A673 (cell line): ENCODE measurements at regions not wholly inside any gene's neighbourhood (a gene's known extent, or its start where the extent isn't known, plus 50 kb on each side); places are given as distances from the start of the nearest gene placed in this dataset.
"Not testable (repeated sequence)": the region's sequence is repeated elsewhere in the genome, so short reads cannot be mapped to it uniquely, and the experiment has no call there.

ENCODE experiments used
- BruUV-seq: library from RNA; stranded (reverse); fragments of 400-500 nt; replicated peaks from 2 replicates; lab custom pipeline; 2021; lab: Mats Ljungman, UMichigan
- CTCF ChIA-PET: fragments of 300-600 bp; sonication (Branson Sonifier 250); formaldehyde crosslinking; loops from one replicate; lab custom pipeline; 2022; ENCODE audit warnings: antibody characterized with exemption; lab: Charles Lee
- POLR2A ChIA-PET: fragments of 300-600 bp; sonication (Branson Sonifier 250); formaldehyde crosslinking; loops from one replicate; lab custom pipeline; 2022; ENCODE audit warnings: antibody characterized with exemption; ENCODE audit not compliant: low non-redundant PET; lab: Charles Lee
- DNase-seq: peaks from one replicate; pipeline ENCODE4 v3.0.0-alpha.2; 2015; ENCODE audit warnings: low spot score
- H3K27ac ChIP-seq: fragments of 200-600 bp; sonication (generic); 2 replicates; pipeline ENCODE4 v1.5.1; 2016; ENCODE audit warnings: mixed run types, low read depth, mild to moderate bottlenecking, mixed read lengths, antibody characterized with exemption, low read length; ENCODE audit not compliant: poor library complexity, severe bottlenecking
- H3K27me3 ChIP-seq: fragments of 200-600 bp; sonication (generic); replicated peaks from 2 replicates; pipeline ENCODE4 v1.6.1; 2017; ENCODE audit warnings: mixed run types, low read depth, mild to moderate bottlenecking, mixed read lengths, antibody characterized with exemption, low read length; ENCODE audit not compliant: insufficient read depth, poor library complexity
- H3K36me3 ChIP-seq: fragments of 200-600 bp; sonication (generic); 2 replicates; pipeline ENCODE4 v1.6.1; 2016; ENCODE audit warnings: mixed run types, mild to moderate bottlenecking, mixed read lengths, antibody characterized with exemption, low read length; ENCODE audit not compliant: insufficient read depth, poor library complexity, severe bottlenecking
- H3K4me1 ChIP-seq: fragments of 200-600 bp; sonication (generic); 2 replicates; pipeline ENCODE4 v1.6.1; 2017; ENCODE audit warnings: mixed run types, mild to moderate bottlenecking, mixed read lengths, antibody characterized with exemption, low read length; ENCODE audit not compliant: insufficient read depth, poor library complexity, severe bottlenecking
- H3K4me3 ChIP-seq: fragments of 200-600 bp; sonication (generic); 2 replicates; pipeline ENCODE4 v1.5.1; 2016; ENCODE audit warnings: low read depth, mixed run types, mild to moderate bottlenecking, mixed read lengths, low read length; ENCODE audit not compliant: poor library complexity, severe bottlenecking
- H3K9me3 ChIP-seq: fragments of 200-600 bp; sonication (generic); 2 replicates; pipeline ENCODE4 v1.6.1; 2016; ENCODE audit warnings: mixed run types, low read depth, mild to moderate bottlenecking, mixed read lengths, antibody characterized with exemption, low read length; ENCODE audit not compliant: poor library complexity, severe bottlenecking
- EZH2 ChIP-seq: fragments of 200-600 bp; sonication (generic); IDR thresholded peaks from 2 replicates; pipeline ENCODE4 v1.6.1; 2017; ENCODE audit warnings: borderline replicate concordance, low read depth, mild to moderate bottlenecking, mixed read lengths, antibody characterized with exemption, low read length; ENCODE audit not compliant: poor library complexity, severe bottlenecking
- intact Hi-C: fragments of 100-400 bp; cut with micrococcal nuclease; formaldehyde crosslinking; loops from one replicate; pipeline ENCODE4 v1.10.0; 2022; ENCODE audit not compliant: unreplicated experiment
- TF ChIP-seq, protein P1 (sequence below): fragments of 300-800, 200-600 bp; sonication (generic); conservative IDR thresholded peaks from 2 replicates; pipeline ENCODE4 v1.5.1; 2017; ENCODE audit warnings: low read depth, mild to moderate bottlenecking, antibody characterized with exemption, low read length, moderate library complexity, mixed read lengths

DNA sequence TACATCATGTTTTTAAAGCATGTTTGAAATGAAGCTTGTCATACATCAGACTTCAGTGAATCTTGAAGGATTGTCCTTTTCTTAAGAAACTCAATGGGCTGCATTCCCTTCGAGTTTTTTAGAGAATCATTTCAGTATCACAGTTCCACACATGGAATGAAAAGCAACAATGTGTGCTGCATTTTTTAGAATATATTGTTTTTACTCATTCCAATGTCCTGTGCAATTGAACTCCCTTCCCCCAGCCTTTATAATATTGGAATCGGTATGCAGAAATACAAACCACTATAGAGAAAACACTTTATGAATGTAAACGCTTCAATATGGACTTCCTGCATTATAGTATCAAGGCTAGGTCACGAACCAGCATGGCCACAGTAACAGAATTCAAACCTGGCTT is 634.4 kb downstream of the GATA3 start:
- no peak overlapping the region for H3K27ac ChIP-seq
- no peaks in the 10 kb centered on the region for H3K27me3 ChIP-seq
- CTCF ChIA-PET = no interaction called here
- no peak for DNase-seq
- no peaks in the 10 kb centered on the region for H3K4me1 ChIP-seq
- TF ChIP-seq, protein P1, sequence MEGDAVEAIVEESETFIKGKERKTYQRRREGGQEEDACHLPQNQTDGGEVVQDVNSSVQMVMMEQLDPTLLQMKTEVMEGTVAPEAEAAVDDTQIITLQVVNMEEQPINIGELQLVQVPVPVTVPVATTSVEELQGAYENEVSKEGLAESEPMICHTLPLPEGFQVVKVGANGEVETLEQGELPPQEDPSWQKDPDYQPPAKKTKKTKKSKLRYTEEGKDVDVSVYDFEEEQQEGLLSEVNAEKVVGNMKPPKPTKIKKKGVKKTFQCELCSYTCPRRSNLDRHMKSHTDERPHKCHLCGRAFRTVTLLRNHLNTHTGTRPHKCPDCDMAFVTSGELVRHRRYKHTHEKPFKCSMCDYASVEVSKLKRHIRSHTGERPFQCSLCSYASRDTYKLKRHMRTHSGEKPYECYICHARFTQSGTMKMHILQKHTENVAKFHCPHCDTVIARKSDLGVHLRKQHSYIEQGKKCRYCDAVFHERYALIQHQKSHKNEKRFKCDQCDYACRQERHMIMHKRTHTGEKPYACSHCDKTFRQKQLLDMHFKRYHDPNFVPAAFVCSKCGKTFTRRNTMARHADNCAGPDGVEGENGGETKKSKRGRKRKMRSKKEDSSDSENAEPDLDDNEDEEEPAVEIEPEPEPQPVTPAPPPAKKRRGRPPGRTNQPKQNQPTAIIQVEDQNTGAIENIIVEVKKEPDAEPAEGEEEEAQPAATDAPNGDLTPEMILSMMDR = no peak
- TF ChIP-seq EZH2 = no peak
- H3K36me3 ChIP-seq = no peaks in the 10 kb centered on the region
- intact Hi-C loops = no loop called here
- no TSS peak for BruUV-seq
- POLR2A ChIA-PET = no interaction called here
- no peaks in the 10 kb centered on the region for H3K9me3 ChIP-seq
- H3K4me3 ChIP-seq = no peak overlapping the region

DNA sequence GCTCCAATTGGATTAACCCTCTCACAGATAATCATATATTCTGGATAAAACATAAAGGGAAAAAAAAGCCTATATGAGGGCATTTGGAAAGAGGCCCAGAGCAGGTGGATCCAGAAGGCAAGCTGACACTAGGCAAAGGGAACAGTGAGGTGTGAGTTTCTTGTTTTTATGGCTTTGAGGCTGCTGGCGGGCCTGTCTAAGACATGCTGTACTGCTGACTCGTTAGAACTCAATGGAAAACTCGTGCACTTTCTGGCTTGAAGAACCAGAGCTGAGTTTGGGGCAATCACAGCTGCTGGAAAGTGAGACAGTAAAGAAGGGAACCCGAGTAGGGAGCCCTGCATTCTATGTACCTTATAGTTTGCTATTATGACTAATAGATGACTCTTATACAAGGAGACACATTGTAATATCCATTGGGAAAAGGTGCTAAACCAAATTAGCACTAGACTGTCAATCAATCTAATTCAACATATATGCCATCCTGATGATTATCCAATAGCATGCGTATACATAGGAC is 637.1 kb downstream of the GATA3 start:
- ChIA-PET POLR2A (no interaction called here), CTCF (no interaction called here)
- TF ChIP-seq EZH2 = no peak
- TF ChIP-seq, protein P1 = no peak
- Histone ChIP-seq H3K27me3 (no peaks in the 10 kb centered on the region), H3K9me3 (no peaks in the 10 kb centered on the region), H3K27ac (no peak overlapping the region), H3K36me3 (no peaks in the 10 kb centered on the region), H3K4me1 (no peaks in the 10 kb centered on the region), H3K4me3 (no peak overlapping the region)
- DNase-seq = no peak
- intact Hi-C loops = no loop called here
- no TSS peak for BruUV-seq

DNA sequence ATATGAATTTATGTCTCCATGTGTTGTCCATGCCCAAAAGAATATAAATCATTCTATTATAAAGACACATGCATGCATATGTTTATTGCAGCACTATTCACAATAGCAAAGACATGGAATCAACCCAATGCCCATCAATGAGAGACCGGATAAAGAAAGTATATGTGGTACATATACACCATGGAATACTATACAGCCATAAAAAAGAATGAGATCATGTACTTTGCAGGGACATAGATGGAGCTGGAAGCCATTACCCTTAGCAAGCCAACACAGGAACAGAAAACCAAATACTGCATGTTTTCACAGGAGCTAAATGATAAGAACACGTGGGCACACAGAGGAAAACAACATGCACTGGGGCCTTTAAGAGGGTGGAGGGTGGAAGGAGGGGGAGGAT is 639.1 kb downstream of the GATA3 start:
- BruUV-seq, DNase-seq, H3K4me1 ChIP-seq, H3K27ac ChIP-seq, intact Hi-C loops, H3K36me3 ChIP-seq, CTCF ChIA-PET, H3K9me3 ChIP-seq, POLR2A ChIA-PET, H3K4me3 ChIP-seq, H3K27me3 ChIP-seq: not testable (repeated sequence)

DNA sequence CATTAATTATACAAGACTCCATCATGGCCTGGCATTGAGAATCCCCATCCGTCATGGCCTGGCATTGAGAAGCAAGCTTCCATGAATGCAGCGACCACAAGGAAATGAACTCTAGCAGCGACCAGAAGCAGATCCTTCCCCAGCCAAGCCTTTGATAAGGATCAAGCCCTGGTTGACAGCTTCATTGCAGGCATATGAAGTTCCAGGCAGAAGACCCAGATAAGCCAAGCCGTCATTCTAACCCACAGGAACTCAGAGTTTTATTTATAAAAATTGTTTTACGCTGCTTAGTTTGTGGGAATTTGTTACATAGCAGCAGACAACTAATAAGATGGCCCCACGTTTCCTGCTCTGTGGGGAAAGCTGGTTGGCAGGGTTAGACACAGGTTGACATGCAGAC is 642.3 kb downstream of the GATA3 start:
- Histone ChIP-seq H3K36me3 (no peaks in the 10 kb centered on the region), H3K27me3 (no peaks in the 10 kb centered on the region), H3K9me3 (no peaks in the 10 kb centered on the region), H3K4me3 (no peak overlapping the region), H3K4me1 (no peaks in the 10 kb centered on the region), H3K27ac (no peak overlapping the region)
- no peak for DNase-seq
- intact Hi-C loops = no loop called here
- BruUV-seq = no TSS peak
- TF ChIP-seq, protein P1 = no peak
- no peak for TF ChIP-seq EZH2
- CTCF ChIA-PET = no interaction called here
- POLR2A ChIA-PET = no interaction called here
